Memory B cell (primary cell): ENCODE measurements at regions not wholly inside any gene's neighbourhood (a gene's known extent, or its start where the extent isn't known, plus 50 kb on each side); places are given as distances from the start of the nearest gene placed in this dataset.
"Not testable (repeated sequence)": the region's sequence is repeated elsewhere in the genome, so short reads cannot be mapped to it uniquely, and the experiment has no call there.

ENCODE experiments used
- ATAC-seq: fragments of 150-1000 bp; cut with Tn5 transposase; 2 replicates; pipeline ENCODE4 v1.10.0; 2021; ENCODE audit warnings: low read depth, mild to moderate bottlenecking, moderate library complexity
- DNase-seq, 2 donors: peaks; one replicate each; pipeline ENCODE4 v3.0.0; 2022; ENCODE audit warnings: low spot score in 2 of 2
- H3K27ac Mint-ChIP-seq: one replicate; pipeline ENCODE4 v1.8.0; 2022; ENCODE audit warnings: mild to moderate bottlenecking, moderate library complexity, mixed read lengths
- H3K27me3 Mint-ChIP-seq: one replicate; pipeline ENCODE4 v1.8.0; 2022; ENCODE audit warnings: mixed read lengths
- H3K36me3 Mint-ChIP-seq: one replicate; pipeline ENCODE4 v1.8.0; 2022; ENCODE audit warnings: mild to moderate bottlenecking, mixed read lengths
- H3K4me1 Mint-ChIP-seq: one replicate; pipeline ENCODE4 v1.8.0; 2022; ENCODE audit warnings: mixed read lengths
- H3K4me3 Mint-ChIP-seq: one replicate; pipeline ENCODE4 v1.8.0; 2022; ENCODE audit warnings: mild to moderate bottlenecking, moderate library complexity, mixed read lengths
- H3K9me3 Mint-ChIP-seq: one replicate; pipeline ENCODE4 v1.8.0; 2022; ENCODE audit warnings: mixed read lengths

GRCh38 chr4:174080361-174080760 lies 203.1 kb downstream of the FBXO8 start:
- H3K36me3 Mint-ChIP-seq, result no peaks in the 10 kb centered on the region
- no peak for ATAC-seq
- no peaks in the 10 kb centered on the region for H3K27me3 Mint-ChIP-seq
- no peaks in the 10 kb centered on the region for H3K9me3 Mint-ChIP-seq
- no peak overlapping the region for H3K4me3 Mint-ChIP-seq
- H3K4me1 Mint-ChIP-seq, result no peaks in the 10 kb centered on the region
- H3K27ac Mint-ChIP-seq, result no peak overlapping the region
- no peak for DNase-seq

GRCh38 chr4:174071595-174071994 lies 211.9 kb downstream of the FBXO8 start:
- Mint-ChIP-seq H3K9me3 (peaks cover 2% of the 10 kb centered on the region), H3K36me3 (no peaks in the 10 kb centered on the region), H3K4me3 (no peak overlapping the region), H3K4me1 (no peaks in the 10 kb centered on the region), H3K27me3 (no peaks in the 10 kb centered on the region), H3K27ac (no peak overlapping the region)
- ATAC-seq (no peak), DNase-seq (no peak)

DNA sequence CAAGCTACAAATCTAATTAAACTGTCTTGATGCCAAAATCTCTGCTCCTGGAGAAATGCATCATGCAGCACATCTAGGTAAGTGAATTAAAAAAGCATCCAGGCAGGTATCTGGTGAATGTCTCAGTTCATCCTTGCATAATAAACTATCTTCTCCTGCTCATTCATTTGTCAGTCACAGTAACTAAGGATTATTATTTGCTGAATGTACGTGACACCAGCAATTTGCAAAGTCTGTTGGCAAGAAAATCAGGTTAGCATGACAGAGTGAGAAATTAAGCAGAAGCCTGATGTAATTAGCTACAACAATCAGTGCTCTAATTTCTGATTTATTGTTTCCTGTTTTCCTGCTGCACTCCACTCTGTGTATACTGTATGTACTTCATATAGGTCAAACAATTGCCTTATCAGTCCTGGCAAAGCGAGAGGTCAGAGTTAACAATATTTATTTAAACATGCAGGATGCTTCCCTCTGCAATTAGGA lies 213.6 kb downstream of the FBXO8 start:
- Mint-ChIP-seq H3K4me1 (no peaks in the 10 kb centered on the region), H3K27me3 (no peaks in the 10 kb centered on the region), H3K4me3 (no peak overlapping the region), H3K27ac (no peak overlapping the region), H3K9me3 (peaks cover 2% of the 10 kb centered on the region), H3K36me3 (no peaks in the 10 kb centered on the region)
- DNase-seq (no peak), ATAC-seq (no peak)

GRCh38 chr4:174066611-174067205 lies 216.8 kb downstream of the FBXO8 start:
- no peaks in the 10 kb centered on the region for H3K36me3 Mint-ChIP-seq
- no peak overlapping the region for H3K27ac Mint-ChIP-seq
- H3K9me3 Mint-ChIP-seq, result no peaks in the 10 kb centered on the region
- ATAC-seq, result no peak
- no peaks in the 10 kb centered on the region for H3K27me3 Mint-ChIP-seq
- no peak overlapping the region for H3K4me3 Mint-ChIP-seq
- no peaks in the 10 kb centered on the region for H3K4me1 Mint-ChIP-seq
- DNase-seq, result no peak

DNA sequence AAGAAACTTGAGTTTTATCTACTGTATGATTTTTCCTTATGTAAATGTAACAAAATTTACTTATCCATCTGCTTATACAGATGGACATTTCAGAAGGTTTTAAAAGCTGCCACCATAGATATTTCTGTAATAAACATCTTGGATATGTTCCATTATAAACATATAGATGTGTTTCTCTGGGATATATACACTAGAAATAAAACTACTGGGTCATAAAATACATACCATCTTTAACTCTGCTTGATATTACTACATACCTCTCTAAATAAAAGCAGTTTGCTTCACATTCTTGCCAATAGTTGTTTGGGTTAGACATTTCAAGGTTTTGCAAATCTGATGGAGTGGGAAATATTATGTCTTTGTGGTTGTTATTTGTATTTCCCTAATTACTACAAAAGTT lies 220.6 kb downstream of the FBXO8 start:
- H3K27ac Mint-ChIP-seq, result no peak overlapping the region
- no peaks in the 10 kb centered on the region for H3K36me3 Mint-ChIP-seq
- H3K4me3 Mint-ChIP-seq, result no peak overlapping the region
- no peaks in the 10 kb centered on the region for H3K4me1 Mint-ChIP-seq
- no peaks in the 10 kb centered on the region for H3K27me3 Mint-ChIP-seq
- ATAC-seq (no peak), DNase-seq (no peak)
- no peaks in the 10 kb centered on the region for H3K9me3 Mint-ChIP-seq

GRCh38 chr4:174061026-174061425 lies 222.4 kb downstream of the FBXO8 start:
- DNase-seq (no peak), ATAC-seq (no peak)
- no peak overlapping the region for H3K4me3 Mint-ChIP-seq
- H3K9me3 Mint-ChIP-seq, result peaks cover 2% of the 10 kb centered on the region
- no peak overlapping the region for H3K27ac Mint-ChIP-seq
- H3K36me3 Mint-ChIP-seq, result no peaks in the 10 kb centered on the region
- no peaks in the 10 kb centered on the region for H3K4me1 Mint-ChIP-seq
- no peaks in the 10 kb centered on the region for H3K27me3 Mint-ChIP-seq

- no peak overlapping the region for H3K27ac Mint-ChIP-seq
- no peak overlapping the region for H3K4me3 Mint-ChIP-seq
- no peak for DNase-seq
- H3K4me1 Mint-ChIP-seq, result no peaks in the 10 kb centered on the region
- no peak for ATAC-seq
- peaks cover 5% of the 10 kb centered on the region for H3K9me3 Mint-ChIP-seq
- H3K36me3 Mint-ChIP-seq, result no peaks in the 10 kb centered on the region
- no peaks in the 10 kb centered on the region for H3K27me3 Mint-ChIP-seq
Measured at GRCh38 chr4:174058846-174059245, 224.6 kb downstream of the FBXO8 start.

GRCh38 chr4:174056959-174057358 lies 226.5 kb downstream of the FBXO8 start:
- Mint-ChIP-seq H3K27me3 (peaks cover 2% of the 10 kb centered on the region), H3K36me3 (no peaks in the 10 kb centered on the region), H3K4me1 (no peaks in the 10 kb centered on the region), H3K27ac (no peak overlapping the region), H3K4me3 (no peak overlapping the region), H3K9me3 (peaks cover 5% of the 10 kb centered on the region)
- DNase-seq (no peak), ATAC-seq (no peak)

DNA sequence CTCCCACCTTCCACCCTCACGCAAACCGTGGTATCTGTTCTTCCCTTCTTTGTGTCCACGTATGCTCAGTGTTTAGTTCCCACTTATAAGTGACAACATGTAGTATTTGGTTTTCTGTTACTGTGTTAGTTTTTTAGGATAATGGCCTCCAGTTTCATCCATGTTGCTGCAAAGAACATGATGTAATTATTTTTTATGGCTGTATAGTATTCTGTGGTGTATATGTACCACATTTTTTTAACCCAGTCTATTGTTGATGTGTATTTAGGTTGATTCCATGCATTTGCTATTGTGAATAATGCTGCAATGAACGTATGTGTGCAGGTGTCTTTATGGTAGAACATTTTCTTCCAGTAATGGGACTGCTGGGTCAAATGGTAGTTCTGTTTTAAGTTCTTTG lies 228.1 kb downstream of the FBXO8 start:
- H3K4me1 Mint-ChIP-seq, result no peaks in the 10 kb centered on the region
- H3K4me3 Mint-ChIP-seq, result no peak overlapping the region
- H3K9me3 Mint-ChIP-seq, result peaks cover 5% of the 10 kb centered on the region
- no peaks in the 10 kb centered on the region for H3K36me3 Mint-ChIP-seq
- DNase-seq (no peak), ATAC-seq (no peak)
- H3K27me3 Mint-ChIP-seq, result peaks cover 2% of the 10 kb centered on the region
- no peak overlapping the region for H3K27ac Mint-ChIP-seq

GRCh38 chr4:174053895-174054294 lies 229.6 kb downstream of the FBXO8 start:
- Mint-ChIP-seq H3K27ac (no peak overlapping the region), H3K4me3 (no peak overlapping the region), H3K36me3 (no peaks in the 10 kb centered on the region), H3K4me1 (no peaks in the 10 kb centered on the region), H3K9me3 (peaks cover 5% of the 10 kb centered on the region), H3K27me3 (peaks cover 2% of the 10 kb centered on the region)
- ATAC-seq, result no peak
- no peak for DNase-seq

DNA sequence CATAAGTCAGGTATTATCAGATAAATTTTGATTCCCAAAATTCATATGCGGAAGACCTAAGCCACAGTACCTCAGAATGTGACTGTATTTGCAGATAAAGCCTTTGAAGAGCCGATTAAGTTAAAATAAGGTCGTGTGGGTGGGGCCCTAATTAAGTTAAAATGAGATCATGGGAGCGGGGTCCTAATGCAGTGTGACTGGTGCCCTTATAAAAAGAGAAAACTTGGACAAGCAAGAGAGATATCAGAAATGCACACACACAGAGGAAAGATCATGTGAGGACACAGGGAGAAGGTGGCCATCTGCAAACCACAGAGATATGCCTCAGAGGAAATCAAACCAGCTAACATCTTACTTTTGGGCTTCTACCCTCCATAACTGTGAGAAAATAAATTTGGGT lies 236.1 kb downstream of the FBXO8 start:
- Mint-ChIP-seq H3K36me3 (no peaks in the 10 kb centered on the region), H3K9me3 (no peaks in the 10 kb centered on the region), H3K27ac (no peak overlapping the region), H3K4me1 (no peaks in the 10 kb centered on the region), H3K27me3 (peaks cover 2% of the 10 kb centered on the region), H3K4me3 (no peak overlapping the region)
- ATAC-seq (no peak), DNase-seq (no peak)

DNA sequence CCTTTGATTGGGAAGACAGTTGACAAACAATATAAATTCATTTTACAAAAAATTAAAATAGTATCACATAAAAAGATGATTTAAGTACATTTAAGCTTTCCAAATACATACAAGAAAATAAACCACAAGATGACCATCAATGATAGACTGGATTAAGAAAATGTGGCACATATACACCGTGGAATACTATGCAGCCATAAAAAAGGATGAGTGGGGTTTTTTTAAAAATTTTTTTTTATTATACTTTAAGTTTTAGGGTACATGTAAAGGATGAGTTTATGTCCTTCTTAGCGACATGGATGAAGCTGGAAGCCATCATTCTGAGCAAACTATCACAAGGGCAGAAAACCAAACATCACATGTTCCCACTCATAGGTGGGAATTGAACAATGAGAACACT lies 237.6 kb downstream of the FBXO8 start:
- not testable (repeated sequence) for ATAC-seq, H3K4me1 Mint-ChIP-seq, H3K4me3 Mint-ChIP-seq, H3K9me3 Mint-ChIP-seq, H3K36me3 Mint-ChIP-seq, DNase-seq, H3K27me3 Mint-ChIP-seq, H3K27ac Mint-ChIP-seq

- no peak overlapping the region for H3K4me3 Mint-ChIP-seq
- no peaks in the 10 kb centered on the region for H3K4me1 Mint-ChIP-seq
- H3K27me3 Mint-ChIP-seq, result no peaks in the 10 kb centered on the region
- H3K9me3 Mint-ChIP-seq, result no peaks in the 10 kb centered on the region
- ATAC-seq (no peak), DNase-seq (no peak)
- H3K36me3 Mint-ChIP-seq, result no peaks in the 10 kb centered on the region
- no peak overlapping the region for H3K27ac Mint-ChIP-seq
Measured at GRCh38 chr4:174045381-174045780, 238.1 kb downstream of the FBXO8 start.

DNA sequence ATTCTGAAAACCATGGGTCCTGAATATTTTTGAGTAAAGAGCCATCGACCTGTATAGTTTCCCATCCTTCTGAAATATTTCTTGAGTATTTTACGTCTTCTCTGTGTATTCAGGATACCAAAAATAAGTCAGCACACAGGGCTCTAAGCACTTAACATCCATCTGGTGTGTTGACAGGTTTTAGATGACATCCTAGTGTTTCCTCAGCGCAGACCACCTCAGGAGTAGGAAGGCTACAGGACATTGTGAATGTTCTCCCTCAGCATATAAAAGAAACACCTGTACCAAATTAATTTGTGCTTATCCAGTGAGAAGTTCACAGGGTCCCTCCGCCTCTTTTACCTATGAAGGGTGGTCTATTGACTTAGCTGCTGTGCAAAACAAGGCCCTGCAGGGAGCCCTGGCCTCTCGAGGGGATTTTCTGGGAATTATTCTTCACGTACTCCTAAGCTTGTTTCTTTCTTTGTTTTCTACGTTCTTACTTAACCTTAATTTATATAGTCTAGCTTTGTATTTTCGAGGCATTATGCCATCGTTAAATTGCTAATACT lies 241.8 kb downstream of the FBXO8 start:
- Mint-ChIP-seq H3K9me3 (no peaks in the 10 kb centered on the region), H3K4me1 (no peaks in the 10 kb centered on the region), H3K27ac (no peak overlapping the region), H3K36me3 (no peaks in the 10 kb centered on the region), H3K4me3 (no peak overlapping the region), H3K27me3 (no peaks in the 10 kb centered on the region)
- DNase-seq (no peak), ATAC-seq (no peak)

DNA sequence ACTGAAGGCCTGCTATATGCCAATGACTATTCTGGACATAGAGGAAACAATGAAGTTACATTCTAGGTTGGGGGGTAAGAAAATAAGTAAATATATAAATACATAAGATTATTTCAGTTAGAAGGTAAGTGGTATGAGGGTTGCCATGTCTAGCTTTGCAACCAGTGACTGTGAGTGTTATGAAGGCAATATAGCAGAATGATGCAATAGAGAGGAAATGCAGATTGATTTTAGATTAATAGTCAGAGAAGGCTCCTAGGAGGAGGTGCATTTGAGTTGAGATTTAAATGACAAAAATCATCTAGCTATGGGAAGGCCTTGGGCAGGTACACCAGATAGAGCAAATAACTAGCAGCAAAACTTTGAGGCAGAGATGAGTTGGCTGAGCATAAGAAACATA lies 243.2 kb downstream of the FBXO8 start:
- H3K27ac Mint-ChIP-seq, result no peak overlapping the region
- no peak overlapping the region for H3K4me3 Mint-ChIP-seq
- no peaks in the 10 kb centered on the region for H3K9me3 Mint-ChIP-seq
- H3K4me1 Mint-ChIP-seq, result no peaks in the 10 kb centered on the region
- H3K27me3 Mint-ChIP-seq, result no peaks in the 10 kb centered on the region
- no peak for ATAC-seq
- no peaks in the 10 kb centered on the region for H3K36me3 Mint-ChIP-seq
- no peak for DNase-seq
